Keratinocyte (primary cell): ENCODE measurements at regions not wholly inside any gene's neighbourhood (a gene's known extent, or its start where the extent isn't known, plus 50 kb on each side); places are given as distances from the start of the nearest gene placed in this dataset.

ENCODE experiments used
- DNase-seq: peaks from one replicate; pipeline ENCODE4 v3.0.0-alpha.2; 2011; ENCODE audit warnings: low read depth, missing footprints, low spot score
- FAIRE-seq: peaks from 2 replicates; lab custom pipeline; 2011; peaks lifted over from hg19 to GRCh38; lab: Jason Lieb, UNC
- H2AFZ ChIP-seq: 2 replicates; pipeline ENCODE4 v1.6.0; 2012; ENCODE audit warnings: low read length, control low read depth, inconsistent platforms; ENCODE audit not compliant: control insufficient read depth
- H3K27ac ChIP-seq: 2 replicates; pipeline ENCODE4 v1.5.1; 2011; ENCODE audit warnings: low read length; ENCODE audit not compliant: control insufficient read depth, insufficient read depth
- H3K27me3 ChIP-seq: 3 replicates; pipeline ENCODE4 v1.6.0; 2011; ENCODE audit warnings: low read length; ENCODE audit not compliant: control insufficient read depth, insufficient read depth; ENCODE audit errors: extremely low read depth
- H3K36me3 ChIP-seq, 2 experiments: 2 replicates in 1 of 2; 3 replicates in 1 of 2; pipeline ENCODE4 v1.5.1; 2011; ENCODE audit warnings: low read length in 2 of 2, mild to moderate bottlenecking in 1 of 2; ENCODE audit not compliant: control insufficient read depth in 2 of 2, insufficient read depth in 2 of 2; ENCODE audit errors: extremely low read depth in 1 of 2
- H3K4me1 ChIP-seq: 3 replicates; pipeline ENCODE4 v1.5.1; 2011; ENCODE audit warnings: low read length; ENCODE audit not compliant: control insufficient read depth, insufficient read depth; ENCODE audit errors: extremely low read depth
- H3K4me2 ChIP-seq: 3 replicates; pipeline ENCODE4 v1.6.0; 2011; ENCODE audit warnings: low read depth, low read length; ENCODE audit not compliant: control insufficient read depth, insufficient read depth; ENCODE audit errors: extremely low read depth
- H3K4me3 ChIP-seq, 3 experiments: fragments of 200-600 bp in 1 of 3; sonication (generic) in 1 of 3; 2 replicates in 2 of 3; 3 replicates in 1 of 3; pipeline ENCODE4 v1.5.1; 2011 to 2016; ENCODE audit warnings: low read length in 3 of 3, mild to moderate bottlenecking in 3 of 3, control low read depth in 2 of 3, inconsistent platforms in 1 of 3, low read depth in 1 of 3, mixed read lengths in 1 of 3, mixed run types in 1 of 3, moderate library complexity in 1 of 3; ENCODE audit not compliant: control insufficient read depth in 2 of 3, insufficient read depth in 2 of 3; ENCODE audit errors: extremely low read depth in 1 of 3
- H3K79me2 ChIP-seq: 2 replicates; pipeline ENCODE4 v1.6.0; 2012; ENCODE audit warnings: low read length; ENCODE audit not compliant: control insufficient read depth, insufficient read depth
- H3K9ac ChIP-seq: 3 replicates; pipeline ENCODE4 v1.6.0; 2011; ENCODE audit warnings: low read length; ENCODE audit not compliant: control insufficient read depth, insufficient read depth; ENCODE audit errors: extremely low read depth
- H3K9me1 ChIP-seq: 3 replicates; pipeline ENCODE4 v1.6.0; 2011; ENCODE audit warnings: low read length; ENCODE audit not compliant: control insufficient read depth, insufficient read depth; ENCODE audit errors: extremely low read depth
- H3K9me3 ChIP-seq: 2 replicates; pipeline ENCODE4 v1.5.1; 2012; ENCODE audit warnings: low read depth, low read length; ENCODE audit not compliant: control insufficient read depth
- H4K20me1 ChIP-seq: 3 replicates; pipeline ENCODE4 v1.6.0; 2011; ENCODE audit warnings: low read length; ENCODE audit not compliant: control insufficient read depth, insufficient read depth; ENCODE audit errors: extremely low read depth
- CTCF ChIP-seq, 3 experiments: IDR thresholded peaks in 1 of 3; conservative IDR thresholded peaks in 1 of 3; optimal IDR thresholded peaks in 1 of 3; 2 replicates in 2 of 3; 3 replicates in 1 of 3; pipeline versions ENCODE3 to v1.5.1; 2011; ENCODE audit warnings: low read length in 3 of 3, mild to moderate bottlenecking in 3 of 3, moderate library complexity in 2 of 3, control low read depth in 1 of 3, inconsistent platforms in 1 of 3; ENCODE audit not compliant: insufficient read depth in 2 of 3; ENCODE audit errors: extremely low read depth in 1 of 3
- EZH2 ChIP-seq: IDR thresholded peaks from one replicate; pipeline ENCODE4 v1.6.1; 2012; ENCODE audit warnings: inconsistent platforms, mild to moderate bottlenecking, low read length, moderate library complexity
- dilution Hi-C: fragments of 300-500 bp; cut with MboI; formaldehyde crosslinking; loops from one replicate; pipeline ENCODE4 v1.7.0; 2020; ENCODE audit warnings: low sequenced_read_pairs; ENCODE audit not compliant: extremely low pct_ligation_motif_present

GRCh38 chr13:44296856-44297255 is 76.8 kb upstream of the SERP2 start:
- DNase-seq: no peak
- H4K20me1 ChIP-seq: no peaks in the 10 kb centered on the region
- peaks cover 25% of the 10 kb centered on the region for H3K4me1 ChIP-seq
- H3K79me2 ChIP-seq: no peaks in the 10 kb centered on the region
- dilution Hi-C loops: no loop called here
- no peak overlapping the region for H2AFZ ChIP-seq
- no peak overlapping the region for H3K4me2 ChIP-seq
- H3K9me3 ChIP-seq: peaks cover 6% of the 10 kb centered on the region
- H3K9me1 ChIP-seq: no peaks in the 10 kb centered on the region
- H3K27ac ChIP-seq: no peak overlapping the region
- H3K9ac ChIP-seq: no peak overlapping the region
- H3K36me3 ChIP-seq: no peaks in the 10 kb centered on the region
- FAIRE-seq: no peak
- no peak overlapping the region for H3K4me3 ChIP-seq
- no peaks in the 10 kb centered on the region for H3K27me3 ChIP-seq
- TF ChIP-seq EZH2 (no peak), CTCF (optimal IDR thresholded peaks at IDR 0.05 in 1 of 3, IDR thresholded peaks at IDR 0.05 in 1 of 3, conservative IDR thresholded peaks at IDR 0.05 in 1 of 3; ENCODE audit: extremely low read depth in 1 of 3, insufficient read depth in 2 of 3, low read length in 3 of 3) (no peak)

- H3K27me3 ChIP-seq: no peaks in the 10 kb centered on the region
- no peak for DNase-seq
- TF ChIP-seq EZH2 (no peak), CTCF (optimal IDR thresholded peaks at IDR 0.05 in 1 of 3, IDR thresholded peaks at IDR 0.05 in 1 of 3, conservative IDR thresholded peaks at IDR 0.05 in 1 of 3; ENCODE audit: extremely low read depth in 1 of 3, insufficient read depth in 2 of 3, low read length in 3 of 3) (no peak)
- H2AFZ ChIP-seq: no peak overlapping the region
- FAIRE-seq: no peak
- no peaks in the 10 kb centered on the region for H3K9me1 ChIP-seq
- no peaks in the 10 kb centered on the region for H3K79me2 ChIP-seq
- H3K4me3 ChIP-seq: no peak overlapping the region
- no peak overlapping the region for H3K9ac ChIP-seq
- H3K27ac ChIP-seq: no peak overlapping the region
- H3K9me3 ChIP-seq: no peaks in the 10 kb centered on the region
- no peak overlapping the region for H3K4me2 ChIP-seq
- peaks cover 33% of the 10 kb centered on the region for H3K4me1 ChIP-seq
- no peaks in the 10 kb centered on the region for H3K36me3 ChIP-seq
- no peaks in the 10 kb centered on the region for H4K20me1 ChIP-seq
- dilution Hi-C loops: no loop called here
Measured at GRCh38 chr13:44298314-44298713, 75.3 kb upstream of the SERP2 start.
